H9 (cell line): ENCODE measurements at regions not wholly inside any gene's neighbourhood (a gene's known extent, or its start where the extent isn't known, plus 50 kb on each side); places are given as distances from the start of the nearest gene placed in this dataset.

Experiments used
- DNase-seq: peaks from one replicate; pipeline ENCODE4 v3.0.0-alpha.2; 2017
- H2AFZ ChIP-seq: one replicate; pipeline ENCODE4 v1.6.1; 2013; ENCODE audit warnings: mild to moderate bottlenecking, low read length, control low read depth, moderate library complexity
- H2AK5ac ChIP-seq: 2 replicates; pipeline ENCODE4 v1.6.1; 2013; ENCODE audit warnings: low read length, control low read depth, mixed read lengths; ENCODE audit not compliant: insufficient read length
- H2BK120ac ChIP-seq: one replicate; pipeline ENCODE4 v1.6.1; 2013; ENCODE audit warnings: low read depth, mild to moderate bottlenecking, low read length, control low read depth, inconsistent platforms; ENCODE audit not compliant: poor library complexity, severe bottlenecking
- H2BK12ac ChIP-seq: 2 replicates; pipeline ENCODE4 v1.6.1; 2013; ENCODE audit warnings: low read length, control low read depth, mixed read lengths, low read depth; ENCODE audit not compliant: insufficient read length
- H2BK15ac ChIP-seq: 2 replicates; pipeline ENCODE4 v1.6.1; 2013; ENCODE audit warnings: low read depth, low read length, control low read depth
- H2BK20ac ChIP-seq: one replicate; pipeline ENCODE4 v1.6.1; 2013; ENCODE audit warnings: low read depth, mild to moderate bottlenecking, low read length, control low read depth, inconsistent platforms; ENCODE audit not compliant: poor library complexity, severe bottlenecking
- H2BK5ac ChIP-seq: 2 replicates; pipeline ENCODE4 v1.6.1; 2013; ENCODE audit warnings: low read length, control low read depth, mixed read lengths; ENCODE audit not compliant: insufficient read length
- H3K14ac ChIP-seq: 2 replicates; pipeline ENCODE4 v1.6.1; 2013; ENCODE audit warnings: low read length, control low read depth; ENCODE audit not compliant: insufficient read depth
- H3K18ac ChIP-seq: 2 replicates; pipeline ENCODE4 v1.6.1; 2013; ENCODE audit warnings: low read depth, mild to moderate bottlenecking, mixed read lengths, low read length, control low read depth; ENCODE audit not compliant: insufficient read length
- H3K23ac ChIP-seq: 2 replicates; pipeline ENCODE4 v1.6.1; 2013; ENCODE audit warnings: low read length, control low read depth, mixed read lengths, low read depth; ENCODE audit not compliant: insufficient read length
- H3K23me2 ChIP-seq: 2 replicates; pipeline ENCODE4 v1.6.1; 2013; ENCODE audit warnings: low read depth, mild to moderate bottlenecking, mixed read lengths, low read length, control low read depth; ENCODE audit not compliant: insufficient read length, poor library complexity, severe bottlenecking
- H3K27ac ChIP-seq: 2 replicates; pipeline ENCODE4 v1.5.1; 2013; ENCODE audit warnings: low read length, control low read depth, mixed read lengths, low read depth; ENCODE audit not compliant: insufficient read length
- H3K27me3 ChIP-seq: 2 replicates; pipeline ENCODE4 v1.6.1; 2013; ENCODE audit warnings: low read length, control low read depth, inconsistent platforms; ENCODE audit not compliant: insufficient read depth
- H3K4ac ChIP-seq: 2 replicates; pipeline ENCODE4 v1.6.1; 2013; ENCODE audit warnings: low read depth, mild to moderate bottlenecking, control low read depth, inconsistent platforms, low read length, moderate library complexity
- H3K4me1 ChIP-seq: 2 replicates; pipeline ENCODE4 v1.6.1; 2013; ENCODE audit warnings: low read length, control low read depth, inconsistent platforms; ENCODE audit not compliant: insufficient read depth
- H3K4me2 ChIP-seq: 2 replicates; pipeline ENCODE4 v1.6.1; 2013; ENCODE audit warnings: low read length, control low read depth, mixed read lengths; ENCODE audit not compliant: insufficient read length, insufficient read depth
- H3K56ac ChIP-seq: 2 replicates; pipeline ENCODE4 v1.6.1; 2013; ENCODE audit warnings: low read depth, mild to moderate bottlenecking, mixed read lengths, low read length, control low read depth; ENCODE audit not compliant: insufficient read length
- H3K79me1 ChIP-seq: 2 replicates; pipeline ENCODE4 v1.6.1; 2013; ENCODE audit warnings: low read depth, mild to moderate bottlenecking, moderate library complexity, low read length, control low read depth, inconsistent platforms; ENCODE audit not compliant: insufficient read depth, poor library complexity, severe bottlenecking
- H3K79me2 ChIP-seq: 2 replicates; pipeline ENCODE4 v1.6.1; 2013; ENCODE audit warnings: low read length, control low read depth, inconsistent platforms; ENCODE audit not compliant: insufficient read depth
- H3K9ac ChIP-seq: 2 replicates; pipeline ENCODE4 v1.6.1; 2013; ENCODE audit warnings: low read length, control low read depth, mixed read lengths; ENCODE audit not compliant: insufficient read length; ENCODE audit errors: extremely low read depth
- H3K9me3 ChIP-seq: one replicate; pipeline ENCODE4 v1.6.1; 2013; ENCODE audit warnings: low read depth, low read length, inconsistent platforms; ENCODE audit not compliant: control insufficient read depth
- H3T11ph ChIP-seq: one replicate; pipeline ENCODE4 v1.6.1; 2013; ENCODE audit warnings: mild to moderate bottlenecking, low read length, control low read depth, inconsistent platforms
- H4K20me1 ChIP-seq: one replicate; pipeline ENCODE4 v1.6.1; 2013; ENCODE audit not compliant: control insufficient read depth, insufficient read length, insufficient read depth
- H4K5ac ChIP-seq: 2 replicates; pipeline ENCODE4 v1.6.1; 2013; ENCODE audit warnings: low read depth, mild to moderate bottlenecking, mixed read lengths, low read length, control low read depth; ENCODE audit not compliant: insufficient read length
- H4K8ac ChIP-seq: replicated peaks from 2 replicates; pipeline ENCODE4 v1.6.1; 2013; ENCODE audit warnings: low read length, control low read depth, mixed read lengths, low read depth; ENCODE audit not compliant: insufficient read length
- H4K91ac ChIP-seq: 2 replicates; pipeline ENCODE4 v1.6.1; 2013; ENCODE audit warnings: low read depth, mild to moderate bottlenecking, moderate library complexity, mixed read lengths, low read length, control low read depth; ENCODE audit not compliant: insufficient read length
- H3K27ac Mint-ChIP-seq, 3 experiments: 2 replicates in 2 of 3; 3 replicates in 1 of 3; pipeline ENCODE4 v1.8.0; 2020 to 2021; ENCODE audit warnings: mixed read lengths in 3 of 3, mild to moderate bottlenecking in 1 of 3, moderate library complexity in 1 of 3
- H3K27me3 Mint-ChIP-seq: 2 replicates; pipeline ENCODE4 v1.8.0; 2021; ENCODE audit warnings: low read depth, mild to moderate bottlenecking, moderate library complexity, mixed read lengths
- H3K36me3 Mint-ChIP-seq, 3 experiments: 2 replicates in 2 of 3; 3 replicates in 1 of 3; pipeline ENCODE4 v1.8.0; 2020 to 2021; ENCODE audit warnings: low read depth in 3 of 3, mixed read lengths in 3 of 3; ENCODE audit not compliant: insufficient read depth in 1 of 3
- H3K4me1 Mint-ChIP-seq, 2 experiments: 2 replicates each; pipeline ENCODE4 v1.8.0; 2020; ENCODE audit warnings: mixed read lengths in 2 of 2
- H3K4me3 Mint-ChIP-seq, 2 experiments: 2 replicates in 1 of 2; 3 replicates in 1 of 2; pipeline ENCODE4 v1.8.0; 2020 to 2021; ENCODE audit warnings: mild to moderate bottlenecking in 2 of 2, mixed read lengths in 2 of 2, moderate library complexity in 1 of 2
- H3K9me3 Mint-ChIP-seq, 2 experiments: 2 replicates in 1 of 2; 3 replicates in 1 of 2; pipeline ENCODE4 v1.8.0; 2020; ENCODE audit warnings: mild to moderate bottlenecking in 2 of 2, mixed read lengths in 2 of 2, moderate library complexity in 1 of 2
- WGBS: extraction: QIAGEN DNeasy Blood & Tissue Kit; methylation state at CpG from one replicate; pipeline ENCODE4 v1.1.7; 2013; ENCODE audit warnings: missing lambda C conversion rate, low lambda C conversion rate, mixed read lengths; ENCODE audit not compliant: insufficient read length; ENCODE audit errors: extremely low coverage; 5-methylcytosine and 5-hydroxymethylcytosine counted together
- TF ChIP-seq, protein P1 (sequence below): fragments of 200-600 bp; sonication (generic); conservative IDR thresholded peaks from 3 replicates; pipeline ENCODE4 v1.8.0; 2021; ENCODE audit warnings: antibody characterized with exemption, mild to moderate bottlenecking

DNA sequence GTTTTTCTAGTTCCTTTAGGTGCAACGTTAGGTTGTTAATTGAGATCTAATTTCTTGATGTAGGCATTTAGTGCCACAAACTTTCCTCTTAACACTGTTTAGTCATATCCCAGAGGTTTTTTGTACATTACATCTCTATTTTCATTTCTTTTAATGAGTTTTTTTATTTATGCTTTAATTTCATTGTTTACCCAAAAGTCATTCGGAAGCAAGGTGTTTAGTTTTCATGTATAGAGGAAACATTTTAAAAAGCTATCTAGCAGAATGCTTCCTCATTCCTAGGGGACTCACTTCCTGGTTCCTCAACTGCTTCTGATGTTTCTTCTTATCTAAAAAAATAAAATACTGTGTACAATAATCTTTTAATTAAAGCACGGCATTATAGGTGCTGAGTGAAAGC lies 307.2 kb upstream of the CAMK1G start:
- Histone ChIP-seq H3K56ac (no peak overlapping the region), H3K9me3 (no peaks in the 10 kb centered on the region), H3K27me3 (no peaks in the 10 kb centered on the region), H3K4ac (no peak overlapping the region), H3T11ph (no peak overlapping the region), H4K5ac (no peak overlapping the region), H2BK120ac (no peak overlapping the region), H3K23ac (no peak overlapping the region), H4K8ac (no peak overlapping the region), H3K4me2 (no peak overlapping the region), H4K91ac (no peak overlapping the region), H4K20me1 (no peaks in the 10 kb centered on the region), H3K18ac (no peak overlapping the region), H3K14ac (no peak overlapping the region), H2BK5ac (no peak overlapping the region), H3K79me1 (no peaks in the 10 kb centered on the region), H3K9ac (no peak overlapping the region), H3K4me1 (no peaks in the 10 kb centered on the region), H2AFZ (no peak overlapping the region), H3K23me2 (no peaks in the 10 kb centered on the region), H3K79me2 (no peaks in the 10 kb centered on the region), H2BK20ac (no peak overlapping the region), H2BK12ac (no peak overlapping the region), H3K27ac (no peak overlapping the region), H2AK5ac (no peak overlapping the region), H2BK15ac (no peak overlapping the region)
- H3K4me3 Mint-ChIP-seq = no peak overlapping the region
- no peak for DNase-seq
- H3K4me1 Mint-ChIP-seq = peaks cover 0 to 5% of the 10 kb centered on the region in 2 experiments; a peak in 2 of 4 replicates
- H3K27ac Mint-ChIP-seq = no peak overlapping the region
- H3K27me3 Mint-ChIP-seq = no peaks in the 10 kb centered on the region
- no CpG with 5 or more reads among the region's 3 CpGs for WGBS
- no peaks in the 10 kb centered on the region; a peak in 1 of 7 replicates for H3K36me3 Mint-ChIP-seq
- H3K9me3 Mint-ChIP-seq = peaks cover 0 to 4% of the 10 kb centered on the region in 2 experiments; a peak in 1 of 5 replicates
- TF ChIP-seq, protein P1, sequence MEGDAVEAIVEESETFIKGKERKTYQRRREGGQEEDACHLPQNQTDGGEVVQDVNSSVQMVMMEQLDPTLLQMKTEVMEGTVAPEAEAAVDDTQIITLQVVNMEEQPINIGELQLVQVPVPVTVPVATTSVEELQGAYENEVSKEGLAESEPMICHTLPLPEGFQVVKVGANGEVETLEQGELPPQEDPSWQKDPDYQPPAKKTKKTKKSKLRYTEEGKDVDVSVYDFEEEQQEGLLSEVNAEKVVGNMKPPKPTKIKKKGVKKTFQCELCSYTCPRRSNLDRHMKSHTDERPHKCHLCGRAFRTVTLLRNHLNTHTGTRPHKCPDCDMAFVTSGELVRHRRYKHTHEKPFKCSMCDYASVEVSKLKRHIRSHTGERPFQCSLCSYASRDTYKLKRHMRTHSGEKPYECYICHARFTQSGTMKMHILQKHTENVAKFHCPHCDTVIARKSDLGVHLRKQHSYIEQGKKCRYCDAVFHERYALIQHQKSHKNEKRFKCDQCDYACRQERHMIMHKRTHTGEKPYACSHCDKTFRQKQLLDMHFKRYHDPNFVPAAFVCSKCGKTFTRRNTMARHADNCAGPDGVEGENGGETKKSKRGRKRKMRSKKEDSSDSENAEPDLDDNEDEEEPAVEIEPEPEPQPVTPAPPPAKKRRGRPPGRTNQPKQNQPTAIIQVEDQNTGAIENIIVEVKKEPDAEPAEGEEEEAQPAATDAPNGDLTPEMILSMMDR = no peak
